Hematopoietic multipotent progenitor cell (in vitro differentiated cells): ENCODE measurements at regions not wholly inside any gene's neighbourhood (a gene's known extent, or its start where the extent isn't known, plus 50 kb on each side); places are given as distances from the start of the nearest gene placed in this dataset.
"Not testable (repeated sequence)": the region's sequence is repeated elsewhere in the genome, so short reads cannot be mapped to it uniquely, and the experiment has no call there.

ENCODE experiments used
- DNase-seq, 3 donors: peaks; one replicate each; pipeline ENCODE4 v3.0.0-alpha.2; 2011 to 2015; ENCODE audit warnings: low read depth in 2 of 3, low spot score in 2 of 3

DNA sequence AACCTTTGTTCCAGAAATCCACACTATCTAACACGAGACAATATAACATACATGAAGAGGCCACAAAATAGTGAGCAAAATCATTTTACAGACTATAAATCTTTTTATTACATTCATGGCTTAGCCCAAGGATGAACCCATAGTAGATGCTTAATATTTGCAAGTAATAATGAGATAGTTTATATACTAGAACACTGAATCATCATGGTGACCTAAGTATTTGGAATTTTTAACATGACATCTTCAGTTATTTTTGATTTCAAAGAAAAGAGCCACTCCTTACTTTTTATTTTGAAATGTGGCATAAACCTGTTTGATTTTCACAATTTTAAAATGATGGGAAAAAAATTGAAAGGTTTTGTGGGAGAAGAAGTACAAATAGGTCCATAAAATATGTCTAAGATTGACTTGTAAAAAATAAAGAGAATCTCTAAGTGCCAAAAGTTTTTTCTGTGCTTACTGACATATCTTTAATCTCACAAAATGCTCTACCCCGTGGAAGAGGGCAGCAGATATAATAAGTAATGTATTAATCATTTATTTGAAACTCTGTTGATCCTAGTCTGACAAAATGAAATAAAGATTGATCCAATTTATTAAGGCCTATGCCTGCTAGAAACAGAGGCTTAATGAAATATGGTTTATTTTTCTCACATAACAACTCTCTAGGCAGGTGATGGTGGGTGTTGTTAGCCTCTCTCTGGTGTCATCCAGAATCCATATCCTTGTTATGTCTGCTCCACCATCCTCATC lies 224.5 kb upstream of the CENPE start:
- no peak for DNase-seq

DNA sequence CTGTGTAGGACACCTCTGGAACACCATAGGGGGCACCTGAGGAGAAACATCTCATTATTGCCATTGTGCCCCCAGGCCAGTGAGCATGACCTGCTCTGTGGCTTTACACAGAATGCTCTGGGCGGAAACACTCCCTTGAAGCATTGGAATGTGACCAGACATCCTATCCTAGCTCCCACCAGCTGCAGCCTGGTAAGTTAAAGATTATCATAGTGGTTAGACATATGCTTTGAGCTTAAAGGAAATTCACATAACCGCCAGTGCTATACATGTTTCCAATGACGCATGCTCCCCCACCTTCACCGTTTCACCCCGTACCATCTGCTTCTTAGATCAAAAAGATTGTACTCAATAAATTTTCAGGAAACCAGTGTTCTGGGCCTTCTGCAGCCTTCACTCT lies 217.7 kb upstream of the CENPE start:
- no peak for DNase-seq

DNA sequence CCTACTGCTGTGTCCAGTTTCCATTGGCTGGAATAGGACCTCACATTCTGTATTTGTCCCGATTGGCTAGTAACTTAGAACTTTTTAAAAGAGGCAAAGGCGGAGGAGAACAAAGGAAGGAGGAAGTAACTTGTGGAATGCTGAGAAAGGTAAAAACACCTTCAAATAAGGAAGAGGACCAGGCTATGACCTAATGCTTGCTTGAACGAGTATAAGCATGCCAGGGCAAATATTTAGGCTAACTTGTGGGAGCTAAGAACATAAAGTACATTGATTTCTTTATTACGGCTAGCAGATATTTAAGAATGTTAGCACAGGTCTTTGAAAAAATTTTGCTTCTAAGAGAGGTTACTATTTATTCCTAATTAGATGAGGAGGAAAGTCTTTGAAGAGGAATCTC lies 214.5 kb upstream of the CENPE start:
- not testable (repeated sequence) for DNase-seq

DNA sequence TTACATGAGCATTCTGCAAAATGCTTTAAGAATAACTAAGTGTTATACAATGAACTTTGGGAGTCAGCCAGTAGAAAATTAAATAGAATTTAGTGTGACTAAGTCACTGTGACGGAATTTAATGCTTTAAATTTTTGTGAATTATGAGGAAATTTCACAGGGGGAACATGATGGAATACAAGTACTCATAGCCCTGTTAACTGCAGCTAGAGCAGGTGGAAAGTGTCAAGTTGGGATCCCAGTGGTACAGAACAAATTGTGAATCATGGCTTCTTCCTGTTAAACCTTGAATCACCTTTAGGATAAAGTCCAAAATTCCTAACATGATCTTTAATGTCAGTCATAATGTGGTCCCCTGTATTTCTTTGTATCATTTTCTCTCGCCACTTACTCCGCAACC lies 212.2 kb upstream of the CENPE start:
- DNase-seq, result no peak

DNA sequence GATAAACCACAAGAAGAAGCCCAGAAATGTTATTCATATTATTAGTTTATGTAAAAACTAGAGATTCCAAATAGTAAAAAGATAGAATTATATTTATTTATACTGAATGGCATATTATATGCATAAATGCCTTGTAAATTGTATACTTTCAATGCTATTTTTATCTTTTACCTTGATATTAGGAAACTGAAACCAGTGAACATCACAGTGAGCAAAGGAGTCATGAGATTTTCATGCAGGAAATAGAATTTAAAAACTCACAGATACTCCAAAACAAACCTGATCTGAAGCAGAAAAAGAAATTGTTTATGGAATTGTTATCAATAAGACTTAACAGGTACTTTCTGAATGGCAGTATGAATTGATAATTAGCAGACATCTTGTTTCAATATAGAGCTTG lies 207.3 kb upstream of the CENPE start:
- no peak for DNase-seq

DNA sequence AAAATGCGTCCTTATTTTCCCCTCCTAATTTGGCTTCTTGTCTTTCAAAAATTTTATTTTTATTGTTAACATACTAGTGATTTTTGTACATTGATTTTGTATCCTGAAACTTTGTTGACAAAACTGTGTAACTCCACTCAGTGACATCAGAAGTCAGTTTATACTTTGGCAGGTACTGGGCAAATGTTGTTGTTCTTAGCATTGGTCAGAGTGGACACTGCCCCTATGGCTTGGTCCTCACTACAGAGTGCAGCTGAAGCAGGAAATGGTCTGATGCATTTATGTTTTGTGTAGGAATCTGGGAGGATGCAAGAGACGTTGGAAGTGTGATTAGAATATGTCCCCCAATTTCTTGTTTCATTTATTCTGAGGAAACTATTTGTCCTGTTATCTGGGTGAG lies 205.5 kb upstream of the CENPE start:
- no peak for DNase-seq

DNA sequence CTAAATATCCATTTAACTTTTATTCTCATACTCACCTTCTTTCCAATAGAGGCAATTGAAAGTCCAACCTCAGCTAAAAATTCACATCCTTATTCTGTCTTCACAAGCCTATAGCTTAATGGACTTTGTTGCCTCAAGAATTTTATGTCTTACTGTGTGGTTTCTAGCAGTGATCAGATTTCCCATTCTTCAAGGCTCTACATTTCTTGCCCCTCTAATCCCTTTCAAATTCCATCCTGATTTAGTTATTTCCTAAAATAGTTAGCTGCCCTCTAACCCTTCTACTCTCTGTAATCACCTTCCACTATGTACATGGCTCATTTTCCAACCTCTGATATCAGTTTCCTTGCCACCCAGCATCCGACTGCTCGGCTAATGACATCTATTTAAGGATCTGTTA lies 204.1 kb upstream of the CENPE start:
- no peak for DNase-seq

DNA sequence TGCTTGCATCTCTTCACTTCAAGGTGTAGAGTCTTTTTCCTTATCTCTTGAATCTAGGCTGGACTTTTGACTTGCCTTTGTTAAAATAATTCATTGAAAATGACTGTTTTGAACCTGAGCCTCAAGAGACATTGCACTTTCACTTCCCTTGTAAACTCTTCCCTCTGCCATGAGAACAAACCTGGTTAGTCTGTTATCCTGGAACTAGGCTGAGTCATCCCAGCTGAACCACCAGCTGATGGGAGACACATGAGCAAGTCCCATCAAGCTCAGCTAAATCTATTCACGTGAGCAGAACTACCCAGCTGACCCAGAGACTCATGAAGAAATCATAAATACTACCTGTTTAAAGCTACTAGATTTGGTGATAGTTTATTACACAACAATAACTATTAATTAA lies 202.3 kb upstream of the CENPE start:
- no peak for DNase-seq

DNA sequence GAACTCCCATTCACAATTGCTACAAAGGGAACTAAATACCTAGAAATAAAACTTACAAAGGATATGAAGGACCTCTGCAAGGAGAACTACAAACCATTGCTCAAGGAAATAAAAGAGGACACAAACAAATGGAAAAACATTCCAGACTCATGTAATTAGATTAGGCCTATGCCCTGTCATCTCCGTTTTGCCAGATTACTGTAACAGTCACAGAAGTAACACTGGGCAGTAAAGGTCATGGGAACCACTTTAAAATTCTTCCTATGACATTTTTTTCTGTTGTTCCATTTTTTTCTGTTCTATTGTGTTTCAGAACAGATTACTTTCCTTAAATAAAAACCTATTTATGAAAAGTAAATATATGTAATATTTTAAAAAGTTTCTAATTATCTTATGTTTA lies 199.4 kb upstream of the CENPE start:
- DNase-seq, result no peak

DNA sequence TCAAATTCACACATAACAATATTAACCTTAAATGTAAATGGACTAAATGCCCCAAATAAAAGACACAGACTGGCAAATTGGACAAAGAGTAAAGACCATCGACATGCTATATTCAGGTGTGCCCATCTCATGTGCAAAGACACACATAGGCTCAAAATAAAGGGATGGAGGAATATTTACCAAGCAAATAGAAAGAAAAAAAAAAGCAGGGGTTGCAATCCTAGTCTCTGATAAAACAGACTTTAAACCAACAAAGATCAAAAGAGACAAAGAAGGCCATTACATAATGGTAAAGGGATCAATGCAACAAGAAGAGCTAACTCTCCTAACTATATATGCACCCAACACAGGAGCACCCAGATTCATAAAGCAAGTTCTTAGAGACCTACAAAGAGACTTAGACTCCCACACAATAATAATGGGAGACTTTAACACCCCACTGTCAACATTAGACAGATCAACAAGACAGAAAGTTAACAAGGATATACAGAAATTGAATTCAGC lies 189.4 kb upstream of the CENPE start:
- DNase-seq, result not testable (repeated sequence)

DNA sequence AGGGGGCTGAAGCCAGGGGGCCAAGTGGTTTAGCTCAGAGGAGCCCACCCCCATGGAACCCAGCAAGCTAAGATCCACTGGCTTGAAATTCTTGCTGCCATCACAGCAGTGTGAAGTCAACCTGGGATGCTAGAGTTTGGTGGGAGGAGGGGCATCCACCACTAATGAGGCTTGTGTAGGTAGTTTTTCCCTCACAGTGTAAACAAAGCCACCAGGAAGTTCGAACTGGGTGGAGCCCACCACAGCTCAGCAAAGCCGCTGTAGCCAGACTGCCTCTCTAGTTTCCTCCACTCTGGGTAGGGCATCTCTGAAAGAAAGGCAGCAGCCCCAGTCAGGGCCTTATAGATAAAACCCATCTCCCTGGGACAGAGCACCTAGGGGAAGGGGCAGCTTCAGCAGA lies 187.4 kb upstream of the CENPE start:
- not testable (repeated sequence) for DNase-seq

DNA sequence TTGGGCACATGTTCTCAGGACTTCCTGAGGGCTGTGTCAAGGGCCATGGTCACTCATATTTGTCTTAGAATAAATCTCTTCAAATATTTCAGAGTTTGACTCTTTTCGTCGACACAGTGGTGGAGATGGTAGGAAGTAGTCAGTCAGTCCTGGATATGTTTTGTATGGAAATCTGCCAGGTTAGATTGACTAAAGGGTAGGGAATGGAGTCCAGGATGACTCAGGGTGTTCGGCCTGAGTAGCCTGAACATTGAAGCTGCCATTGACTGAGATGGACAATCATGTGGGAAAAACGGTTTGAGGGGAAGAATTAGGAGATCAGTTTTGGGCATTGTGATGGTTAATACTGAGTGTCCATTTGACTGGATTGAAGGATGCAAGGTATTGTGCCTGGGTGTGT lies 177.1 kb upstream of the CENPE start:
- DNase-seq, result no peak

DNA sequence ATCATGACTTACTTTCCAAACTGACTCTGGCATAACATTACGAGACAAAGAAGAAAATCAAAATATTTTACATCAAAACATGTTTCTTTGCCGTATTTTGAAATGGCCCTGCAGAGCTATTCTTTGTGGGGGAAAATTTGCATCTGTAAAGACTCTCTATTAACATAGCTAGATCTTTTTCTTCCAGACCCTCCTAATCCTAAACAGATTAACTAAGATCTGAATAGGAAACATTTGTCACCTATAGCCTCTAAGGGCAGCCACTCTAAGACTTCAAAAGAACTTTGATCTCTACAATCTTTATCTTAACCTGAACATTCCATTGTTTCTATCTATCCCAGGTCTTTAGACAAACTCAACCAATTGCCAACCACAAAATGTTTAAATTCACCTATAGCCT lies 176.6 kb upstream of the CENPE start:
- no peak for DNase-seq

DNA sequence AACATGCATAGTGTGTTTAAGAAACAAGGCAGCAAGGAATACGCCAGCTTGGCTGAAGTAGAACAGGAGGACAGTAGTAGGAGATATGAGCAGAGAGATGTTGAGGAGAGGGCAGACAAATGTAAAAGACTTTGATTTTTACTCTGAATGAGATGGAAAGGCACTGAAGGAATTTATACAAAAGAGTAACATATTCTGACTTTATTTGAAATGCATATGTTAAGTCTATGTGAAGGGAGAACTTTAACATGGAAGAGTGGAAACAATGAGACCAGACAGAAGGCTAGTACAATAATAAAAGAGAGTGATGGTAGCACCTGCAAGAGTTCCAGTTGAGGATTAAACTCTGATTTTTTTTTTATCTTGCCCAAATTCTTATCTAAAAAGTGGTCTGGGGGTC lies 176.2 kb upstream of the CENPE start:
- DNase-seq, result no peak

DNA sequence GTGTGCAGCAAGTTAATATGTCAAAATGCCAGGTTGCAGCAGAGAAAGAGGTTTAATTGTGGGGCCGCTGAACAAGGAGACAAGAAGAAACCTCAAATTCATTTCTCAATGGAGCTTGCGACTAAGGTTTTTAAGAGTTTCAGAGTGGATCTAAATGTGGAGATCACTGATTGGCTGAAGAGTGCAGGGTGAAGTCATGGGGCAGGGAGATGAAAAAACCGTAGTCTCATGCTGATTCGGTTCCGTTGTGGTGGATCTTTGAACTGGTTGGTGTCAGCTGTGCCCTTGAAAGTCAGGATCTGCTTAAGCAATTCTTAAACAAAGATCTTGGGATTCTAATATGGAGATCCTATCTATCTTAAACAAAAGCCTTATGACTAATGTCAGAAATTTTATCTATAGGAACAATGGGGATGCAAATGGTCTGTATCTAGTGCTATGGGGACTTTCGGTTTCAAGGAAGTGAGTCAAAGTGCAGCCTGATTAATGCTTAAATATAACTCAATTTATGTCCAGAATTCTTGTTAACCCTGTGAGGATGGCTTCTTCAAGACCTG lies 173.9 kb upstream of the CENPE start:
- DNase-seq, result no peak

DNA sequence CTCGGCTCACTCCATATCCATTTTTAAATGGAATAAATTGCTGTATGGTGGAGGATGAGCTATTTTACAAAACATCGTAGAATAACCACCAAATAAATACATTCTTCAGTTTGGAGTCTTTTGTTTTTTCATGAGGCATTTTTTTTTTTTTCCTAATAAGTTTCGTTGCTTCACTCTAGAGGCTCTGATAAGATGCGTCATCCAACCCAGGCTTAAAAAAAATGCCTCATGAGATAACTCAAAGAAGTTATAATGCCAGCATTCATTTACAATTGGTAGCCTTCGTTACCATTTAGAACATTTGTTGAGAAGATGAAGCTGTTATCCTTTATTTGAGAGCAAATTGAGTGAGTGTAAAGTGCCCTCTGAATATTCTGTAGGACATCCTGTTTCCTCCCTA lies 172.2 kb upstream of the CENPE start:
- no peak for DNase-seq

DNA sequence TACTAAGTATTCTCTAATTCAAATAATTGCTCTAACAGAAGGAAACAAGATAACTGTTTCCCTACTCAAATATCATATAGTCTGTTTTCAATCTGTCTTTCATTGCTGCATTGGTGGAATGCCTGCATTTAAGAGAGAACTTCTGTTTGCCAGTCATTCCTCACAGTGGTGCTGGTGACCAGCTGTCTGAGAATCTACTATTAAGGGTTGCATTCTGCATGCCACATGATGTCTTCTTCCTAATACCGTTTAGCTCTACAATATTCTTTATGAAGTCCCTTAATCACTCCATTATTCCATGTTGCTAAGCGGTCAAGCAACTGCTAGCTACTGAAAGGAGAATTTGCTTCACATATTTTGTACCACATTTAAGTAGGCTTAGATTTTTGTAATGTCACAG lies 167.1 kb upstream of the CENPE start:
- no peak for DNase-seq

DNA sequence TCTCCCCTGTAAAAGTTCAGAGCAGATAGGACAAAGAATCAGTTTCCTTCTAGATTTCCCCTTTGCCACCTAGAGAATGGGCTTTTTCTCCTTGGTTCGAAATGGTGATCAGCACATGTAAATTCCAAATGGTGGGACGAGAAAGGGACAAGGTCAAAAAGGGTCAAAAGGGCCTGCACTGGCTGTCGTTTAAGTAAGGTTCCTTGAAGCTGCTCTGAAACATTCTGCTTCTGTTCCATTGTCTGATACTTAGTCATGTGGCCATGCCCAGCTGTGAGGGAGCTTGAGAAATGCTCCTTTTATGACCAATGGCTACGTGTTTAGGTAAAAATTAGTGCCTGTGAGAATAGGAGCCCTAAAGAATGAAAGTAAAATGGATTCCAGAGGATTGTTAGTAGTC lies 165.9 kb upstream of the CENPE start:
- DNase-seq, result no peak

DNA sequence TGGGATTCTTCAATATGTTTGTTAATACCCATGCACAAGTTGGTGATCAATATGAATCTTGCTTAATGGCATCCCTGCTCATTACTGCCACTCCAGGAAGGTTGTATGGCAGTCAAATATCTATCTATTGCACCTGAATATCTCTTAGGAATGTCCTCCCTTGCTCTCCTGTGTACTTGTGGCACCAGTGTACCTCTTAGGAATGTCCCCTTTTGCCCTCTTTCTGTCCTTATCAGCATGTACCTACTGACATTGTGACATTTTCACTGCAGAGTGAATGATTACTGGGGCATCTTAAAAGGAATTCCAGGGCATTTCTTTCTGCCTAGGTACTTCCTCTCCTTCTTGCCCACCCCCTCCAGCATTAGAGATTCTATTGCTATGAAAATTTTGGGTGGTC lies 163.8 kb upstream of the CENPE start:
- no peak for DNase-seq

DNA sequence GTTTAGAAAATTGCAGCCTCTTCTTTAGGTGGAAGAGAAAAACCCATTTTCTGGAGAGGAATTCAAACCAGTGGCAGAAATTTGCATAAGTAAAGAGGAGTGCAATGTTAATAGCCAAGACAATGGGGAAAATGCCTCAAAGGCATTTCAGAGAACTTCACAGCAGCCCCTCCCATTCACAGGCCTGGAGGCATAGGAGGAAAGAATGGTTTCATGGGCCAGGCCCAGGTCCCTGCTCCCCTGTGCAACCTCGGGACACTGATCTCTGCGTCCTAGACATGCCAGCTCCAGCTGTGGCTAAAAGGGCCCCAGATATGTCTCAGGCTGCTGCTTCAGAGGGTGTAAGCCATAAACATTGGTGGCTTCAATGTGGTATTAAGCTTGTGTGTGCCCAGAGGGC lies 161.8 kb upstream of the CENPE start:
- DNase-seq, result no peak

DNA sequence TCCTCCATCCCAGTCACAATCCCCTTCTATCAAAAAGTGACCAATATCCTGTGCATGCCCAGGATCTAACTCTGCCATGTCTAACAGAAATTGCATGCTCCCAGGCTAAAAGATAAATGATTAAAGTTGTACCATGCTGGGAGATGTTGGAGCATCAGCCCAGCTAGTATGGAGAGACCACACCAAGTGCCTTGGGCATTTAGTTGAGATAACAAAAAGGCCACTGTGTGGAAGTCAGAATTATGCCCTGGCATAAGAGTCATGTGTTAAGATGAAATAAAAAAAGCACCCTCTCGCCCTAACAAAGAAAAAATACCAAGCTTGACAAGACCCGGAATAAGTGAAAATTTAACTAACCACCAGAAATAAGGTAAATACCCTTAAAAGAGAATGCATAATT lies 155.9 kb upstream of the CENPE start:
- no peak for DNase-seq

DNA sequence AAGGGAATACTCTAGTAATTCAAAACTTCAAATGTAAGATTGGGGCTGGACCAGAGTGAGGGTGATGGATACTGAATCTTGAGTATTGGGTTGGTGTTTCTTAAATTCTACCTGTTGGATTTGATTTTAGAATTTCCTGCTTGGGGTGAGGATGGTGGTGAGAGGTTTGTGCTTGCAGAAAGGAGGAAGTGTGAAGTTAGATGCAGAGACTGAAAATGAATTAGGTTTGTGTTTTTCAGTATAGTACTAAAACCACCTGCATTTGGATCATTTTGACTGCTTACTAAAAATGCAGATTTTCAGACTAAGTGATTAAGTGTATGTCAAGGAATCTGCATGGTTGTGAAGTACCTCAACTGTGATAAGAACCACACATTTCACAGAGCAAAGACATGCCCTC lies 131.5 kb upstream of the CENPE start:
- DNase-seq, result no peak

DNA sequence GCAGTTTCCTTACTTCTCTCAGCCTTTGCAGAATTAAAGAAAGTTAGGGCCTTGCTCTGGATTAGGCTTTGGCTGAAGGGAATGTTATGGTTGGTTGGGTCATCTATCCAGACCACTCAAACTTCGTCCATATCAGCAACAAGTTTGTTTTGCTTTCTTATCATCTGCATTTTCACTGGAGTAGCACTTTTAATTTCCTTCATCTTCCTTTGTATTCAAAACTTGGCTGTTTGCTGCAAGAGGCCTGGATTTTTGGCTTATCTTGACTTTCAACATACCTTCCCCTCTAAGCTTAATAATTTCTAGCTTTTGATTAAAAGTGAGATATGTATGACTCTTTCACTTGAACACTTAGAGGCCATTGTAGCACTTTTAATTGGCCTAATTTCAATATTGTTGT lies 126.7 kb upstream of the CENPE start:
- no peak for DNase-seq
